Neuronal stem cell (in vitro differentiated cells): ENCODE measurements at regions not wholly inside any gene's neighbourhood (a gene's known extent, or its start where the extent isn't known, plus 50 kb on each side); places are given as distances from the start of the nearest gene placed in this dataset.
"Not testable (repeated sequence)": the region's sequence is repeated elsewhere in the genome, so short reads cannot be mapped to it uniquely, and the experiment has no call there.

ENCODE experiments used
- DNase-seq: peaks from one replicate; pipeline ENCODE4 v3.0.0-alpha.2; 2013; ENCODE audit warnings: low spot score
- H2AFZ ChIP-seq: one replicate; pipeline ENCODE4 v1.6.1; 2013; ENCODE audit warnings: mild to moderate bottlenecking, low read length, inconsistent platforms
- H2AK5ac ChIP-seq: 2 replicates; pipeline ENCODE4 v1.6.1; 2013; ENCODE audit warnings: low read depth, mild to moderate bottlenecking, inconsistent platforms, low read length, moderate library complexity, mixed read lengths
- H2BK120ac ChIP-seq: 2 replicates; pipeline ENCODE4 v1.6.1; 2013; ENCODE audit warnings: low read depth, mild to moderate bottlenecking, inconsistent platforms, low read length, moderate library complexity, mixed read lengths
- H2BK12ac ChIP-seq: one replicate; pipeline ENCODE4 v1.6.1; 2013; ENCODE audit warnings: low read length, inconsistent platforms
- H2BK15ac ChIP-seq: 2 replicates; pipeline ENCODE4 v1.6.1; 2013; ENCODE audit warnings: mild to moderate bottlenecking, low read length, inconsistent platforms, mixed read lengths
- H2BK5ac ChIP-seq: one replicate; pipeline ENCODE4 v1.6.1; 2013; ENCODE audit warnings: inconsistent platforms, mild to moderate bottlenecking, low read length, moderate library complexity
- H3K14ac ChIP-seq: one replicate; pipeline ENCODE4 v1.6.1; 2013; ENCODE audit warnings: low read length, inconsistent platforms
- H3K18ac ChIP-seq: 2 replicates; pipeline ENCODE4 v1.6.1; 2013; ENCODE audit warnings: low read length, inconsistent platforms
- H3K23ac ChIP-seq: 2 replicates; pipeline ENCODE4 v1.6.1; 2013; ENCODE audit warnings: low read depth, mild to moderate bottlenecking, mixed read lengths, low read length, inconsistent platforms; ENCODE audit not compliant: poor library complexity
- H3K27ac ChIP-seq: replicated peaks from 3 replicates; pipeline ENCODE4 v1.5.1; 2013; ENCODE audit warnings: low read length, inconsistent platforms
- H3K27me3 ChIP-seq, 3 experiments: 2 replicates each; pipeline ENCODE4 v1.6.1; 2013; ENCODE audit warnings: low read length in 3 of 3, mild to moderate bottlenecking in 2 of 3, inconsistent platforms in 1 of 3, low read depth in 1 of 3, mixed read lengths in 1 of 3, moderate library complexity in 1 of 3; ENCODE audit not compliant: control insufficient read depth in 3 of 3, insufficient read depth in 3 of 3
- H3K36me3 ChIP-seq, 2 donors: replicated peaks in 1 of 2; 2 replicates each; pipeline ENCODE4 v1.6.1; 2013; ENCODE audit warnings: low read length in 2 of 2; ENCODE audit not compliant: control insufficient read depth in 2 of 2, insufficient read depth in 2 of 2
- H3K4ac ChIP-seq: 2 replicates; pipeline ENCODE4 v1.6.1; 2013; ENCODE audit warnings: inconsistent platforms, mild to moderate bottlenecking, low read length, moderate library complexity
- H3K4me1 ChIP-seq, 2 donors: 1 replicate in 1 of 2; 2 replicates in 1 of 2; pipeline ENCODE4 v1.6.1; 2013; ENCODE audit warnings: low read length in 2 of 2, low read depth in 1 of 2; ENCODE audit not compliant: control insufficient read depth in 2 of 2, insufficient read depth in 1 of 2
- H3K4me2 ChIP-seq: one replicate; pipeline ENCODE4 v1.6.1; 2013; ENCODE audit warnings: mild to moderate bottlenecking, low read length, inconsistent platforms; ENCODE audit not compliant: insufficient read depth, poor library complexity, severe bottlenecking
- H3K4me3 ChIP-seq, 2 donors: 2 replicates each; pipeline ENCODE4 v1.5.1; 2013; ENCODE audit warnings: low read length in 2 of 2, mild to moderate bottlenecking in 2 of 2, inconsistent platforms in 1 of 2, moderate library complexity in 1 of 2
- H3K79me1 ChIP-seq: one replicate; pipeline ENCODE4 v1.6.1; 2013; ENCODE audit warnings: low read depth, mild to moderate bottlenecking, inconsistent platforms, low read length, moderate library complexity
- H3K9ac ChIP-seq: one replicate; pipeline ENCODE4 v1.6.1; 2013; ENCODE audit warnings: mild to moderate bottlenecking, low read depth, low read length, inconsistent platforms; ENCODE audit not compliant: poor library complexity
- H3K9me3 ChIP-seq, 2 donors: replicated peaks in 1 of 2; 2 replicates each; pipeline versions ENCODE3 to v1.6.1; 2013; ENCODE audit warnings: low read length in 2 of 2, mild to moderate bottlenecking in 2 of 2, inconsistent platforms in 1 of 2, low read depth in 1 of 2, mixed read lengths in 1 of 2, moderate library complexity in 1 of 2; ENCODE audit not compliant: control insufficient read depth in 2 of 2, insufficient read depth in 1 of 2
- H4K8ac ChIP-seq: one replicate; pipeline ENCODE4 v1.6.1; 2013; ENCODE audit warnings: low read depth, mild to moderate bottlenecking, inconsistent platforms, low read length, moderate library complexity
- H4K91ac ChIP-seq: one replicate; pipeline ENCODE4 v1.6.1; 2013; ENCODE audit warnings: low read length, low read depth, mild to moderate bottlenecking, inconsistent platforms; ENCODE audit not compliant: poor library complexity
- WGBS, 2 donors: extraction: QIAGEN DNeasy Blood & Tissue Kit; methylation state at CpG; one replicate each; pipeline ENCODE4 v1.1.7; 2013; ENCODE audit warnings: missing lambda C conversion rate in 2 of 2, mixed read lengths in 1 of 2; ENCODE audit not compliant: insufficient read length in 2 of 2, insufficient replicate concordance in 1 of 2; ENCODE audit errors: extremely low coverage in 2 of 2; 5-methylcytosine and 5-hydroxymethylcytosine counted together

GRCh38 chr16:5161888-5162287 is 64.3 kb upstream of the EEF2KMT start:
- H3K4me2 ChIP-seq, H2BK5ac ChIP-seq, H3K4me3 ChIP-seq, H2BK120ac ChIP-seq, H3K23ac ChIP-seq, H3K14ac ChIP-seq, H4K91ac ChIP-seq, H3K79me1 ChIP-seq, H2BK12ac ChIP-seq, H3K9ac ChIP-seq, H3K4me1 ChIP-seq, H2BK15ac ChIP-seq, DNase-seq, H3K9me3 ChIP-seq, H3K27ac ChIP-seq, H3K36me3 ChIP-seq, H4K8ac ChIP-seq, H3K4ac ChIP-seq, H3K18ac ChIP-seq, H2AFZ ChIP-seq, H3K27me3 ChIP-seq, H2AK5ac ChIP-seq: not testable (repeated sequence)
- no CpG with 5 or more reads among the region's 6 CpGs for WGBS, 2 donors

DNA sequence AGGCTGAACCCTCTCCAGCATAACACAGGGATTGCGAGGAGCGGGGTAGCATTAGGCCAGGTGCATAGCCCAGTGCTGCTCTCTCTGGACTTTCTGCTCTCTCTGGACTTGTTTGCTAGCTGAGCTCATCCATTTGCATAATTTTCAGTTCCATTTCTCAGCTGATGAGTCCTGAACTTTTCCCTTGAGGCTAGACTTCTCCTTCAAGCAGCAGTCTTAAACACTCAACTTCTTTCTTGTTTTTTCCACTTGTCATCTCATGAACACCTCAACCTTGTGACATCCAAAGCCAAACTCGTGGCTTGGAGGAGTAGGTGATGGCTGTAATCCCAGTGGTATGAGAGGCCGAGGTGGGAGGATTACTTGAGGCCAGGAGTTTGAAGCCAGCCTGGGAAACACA is 62.4 kb upstream of the EEF2KMT start:
- not testable (repeated sequence) for H3K9ac ChIP-seq, H2BK12ac ChIP-seq, H2BK120ac ChIP-seq

DNA sequence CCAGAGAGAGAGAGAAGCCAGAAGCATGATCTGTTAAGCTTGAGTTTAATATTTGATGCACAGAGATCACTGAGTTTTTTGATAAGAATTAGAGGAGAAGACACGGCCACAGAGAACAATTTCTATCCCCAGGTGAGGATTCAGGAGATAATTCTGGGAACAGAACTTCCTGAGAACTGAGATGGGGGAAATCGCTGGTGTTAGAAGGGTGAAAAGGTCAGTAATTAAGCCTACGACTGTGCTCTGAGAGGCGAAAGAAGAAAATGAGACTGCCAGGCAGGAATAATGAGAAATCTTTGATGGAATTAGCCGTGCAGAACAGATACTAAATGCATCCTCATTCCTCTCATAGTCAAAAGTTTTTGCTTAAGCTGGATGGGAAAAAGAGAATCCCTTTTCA is 61.9 kb upstream of the EEF2KMT start:
- not testable (repeated sequence) for H2BK15ac ChIP-seq, H3K9ac ChIP-seq, H3K4me3 ChIP-seq, H3K36me3 ChIP-seq, H2BK5ac ChIP-seq, H2BK12ac ChIP-seq, H2AK5ac ChIP-seq, H3K23ac ChIP-seq, H3K4me1 ChIP-seq, H3K9me3 ChIP-seq, H3K79me1 ChIP-seq, H3K4ac ChIP-seq, H2BK120ac ChIP-seq, H3K4me2 ChIP-seq, H3K14ac ChIP-seq, H4K8ac ChIP-seq, H4K91ac ChIP-seq, H2AFZ ChIP-seq, H3K27me3 ChIP-seq, DNase-seq, H3K18ac ChIP-seq
- WGBS, 2 donors = no CpG with 5 or more reads among the region's 5 CpGs
- H3K27ac ChIP-seq = peak overlapping the region; percentile 46

More for the DNA sequence above, 62.4 kb upstream of the EEF2KMT start:
- not testable (repeated sequence) for H4K8ac ChIP-seq, H3K4ac ChIP-seq, H2AK5ac ChIP-seq, H3K36me3 ChIP-seq, H3K4me2 ChIP-seq, H2BK5ac ChIP-seq, H3K4me1 ChIP-seq, H3K79me1 ChIP-seq, H3K18ac ChIP-seq, DNase-seq, H3K9me3 ChIP-seq, H3K27me3 ChIP-seq, H3K4me3 ChIP-seq, H2AFZ ChIP-seq, H3K14ac ChIP-seq, H2BK15ac ChIP-seq, H3K23ac ChIP-seq, H4K91ac ChIP-seq
- WGBS, 2 donors = no CpG with 5 or more reads among the region's 4 CpGs
- peak overlapping the region; percentile 46 for H3K27ac ChIP-seq

DNA sequence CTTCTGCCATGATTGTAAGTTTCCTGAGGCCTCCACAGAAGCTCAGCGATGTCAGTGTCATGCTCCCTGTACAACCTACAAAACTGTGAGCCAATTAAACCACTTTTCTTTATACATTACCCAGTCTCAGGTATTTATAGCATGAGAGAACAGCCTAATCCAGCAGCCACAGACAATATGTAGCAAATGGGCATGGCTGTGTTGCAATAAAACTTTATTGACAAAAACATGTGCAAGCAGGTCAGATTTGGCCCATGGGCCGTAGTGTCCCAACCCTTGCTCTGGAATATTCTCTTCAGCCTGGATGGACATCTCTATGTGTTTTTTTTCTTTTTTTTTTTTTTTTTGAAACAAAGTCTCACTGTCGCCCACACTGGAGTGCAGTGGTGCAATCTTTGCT is 60.9 kb upstream of the EEF2KMT start:
- H2BK12ac ChIP-seq = no peak overlapping the region
- no peak overlapping the region for H3K14ac ChIP-seq
- H3K79me1 ChIP-seq = peaks cover 2% of the 10 kb centered on the region
- H3K9ac ChIP-seq = no peak overlapping the region
- H3K18ac ChIP-seq = no peak overlapping the region
- H3K27ac ChIP-seq = no peak overlapping the region
- no peaks in the 10 kb centered on the region for H3K27me3 ChIP-seq
- DNase-seq = no peak
- H4K91ac ChIP-seq = no peak overlapping the region
- peaks cover 0 to 3% of the 10 kb centered on the region in 2 donors for H3K4me1 ChIP-seq
- H2BK120ac ChIP-seq = no peak overlapping the region
- no peak overlapping the region for H2BK15ac ChIP-seq
- WGBS, 2 donors = no CpG with 5 or more reads among the region's 3 CpGs
- H3K4me3 ChIP-seq = no peak overlapping the region
- no peak overlapping the region for H3K23ac ChIP-seq
- H2BK5ac ChIP-seq = no peak overlapping the region
- H3K9me3 ChIP-seq = no peaks in the 10 kb centered on the region
- no peak overlapping the region for H2AFZ ChIP-seq
- H3K4me2 ChIP-seq = no peak overlapping the region
- H3K36me3 ChIP-seq = no peaks in the 10 kb centered on the region
- H3K4ac ChIP-seq = no peak overlapping the region
- H2AK5ac ChIP-seq = no peak overlapping the region
- H4K8ac ChIP-seq = no peak overlapping the region
